ENCODE measurements at regions not wholly inside any gene's neighbourhood (a gene's known extent, or its start where the extent isn't known, plus 50 kb on each side); places are given as distances from the start of the nearest gene placed in this dataset.

GRCh38 chr3:22029480-22029879, 278.5 kb upstream of the ZNF385D start:
- H3K36me3 ChIP-seq (replicated peaks in 1 of 2; ENCODE audit: insufficient read depth in 1 of 2, low read depth in 2 of 2): no peaks in the 10 kb centered on the region
- DNase-seq: no peak
- no peaks in the 10 kb centered on the region for H3K4me1 ChIP-seq
- H3K4me3 ChIP-seq: no peak overlapping the region
- no peaks in the 10 kb centered on the region for H3K9me3 ChIP-seq
- H3K27me3 ChIP-seq: no peaks in the 10 kb centered on the region
- ATAC-seq: no peak
- no peak overlapping the region for H3K27ac ChIP-seq
- TF ChIP-seq CTCF (IDR thresholded peaks at IDR 0.05) (no peak), POLR2A (IDR thresholded peaks at IDR 0.05) (no peak)
- WGBS, 2 donors: 62 to 73% methylated on average over 4 of the region's 4 CpGs
- intact Hi-C loops (cut with DNase I): no loop called here

- intact Hi-C loops (cut with DNase I): no loop called here
- Histone ChIP-seq H3K27ac (no peak overlapping the region), H3K4me3 (no peak overlapping the region), H3K4me1 (no peaks in the 10 kb centered on the region), H3K27me3 (no peaks in the 10 kb centered on the region), H3K36me3 (replicated peaks in 1 of 2; ENCODE audit: insufficient read depth in 1 of 2, low read depth in 2 of 2) (no peaks in the 10 kb centered on the region), H3K9me3 (no peaks in the 10 kb centered on the region)
- no peak for TF ChIP-seq CTCF (IDR thresholded peaks at IDR 0.05)
- DNase-seq: no peak
- no peak for ATAC-seq
Measured at GRCh38 chr3:22039161-22039560, 288.2 kb upstream of the ZNF385D start.

GRCh38 chr3:22040150-22040549, 289.1 kb upstream of the ZNF385D start:
- 33 to 56% methylated on average over 1 of the region's 1 CpG for WGBS, 2 donors
- DNase-seq (no peak), ATAC-seq (no peak)
- TF ChIP-seq POLR2A (IDR thresholded peaks at IDR 0.05): no peak
- no peak for TF ChIP-seq CTCF (IDR thresholded peaks at IDR 0.05)
- Histone ChIP-seq H3K9me3 (no peaks in the 10 kb centered on the region), H3K4me1 (no peaks in the 10 kb centered on the region), H3K36me3 (replicated peaks in 1 of 2; ENCODE audit: insufficient read depth in 1 of 2, low read depth in 2 of 2) (no peaks in the 10 kb centered on the region), H3K27me3 (no peaks in the 10 kb centered on the region), H3K27ac (no peak overlapping the region), H3K4me3 (no peak overlapping the region)
- intact Hi-C loops (cut with DNase I): no loop called here

- no peaks in the 10 kb centered on the region for H3K36me3 ChIP-seq (replicated peaks in 1 of 2; ENCODE audit: insufficient read depth in 1 of 2, low read depth in 2 of 2)
- no peaks in the 10 kb centered on the region for H3K27me3 ChIP-seq
- DNase-seq: no peak
- H3K4me1 ChIP-seq: no peaks in the 10 kb centered on the region
- no peak overlapping the region for H3K27ac ChIP-seq
- TF ChIP-seq POLR2A (IDR thresholded peaks at IDR 0.05): no peak
- TF ChIP-seq CTCF (IDR thresholded peaks at IDR 0.05): no peak
- intact Hi-C loops (cut with DNase I): no loop called here
- no peak for ATAC-seq
- H3K4me3 ChIP-seq: no peak overlapping the region
- WGBS, 2 donors: 29% methylated on average over 1 of the region's 1 CpG
- H3K9me3 ChIP-seq: no peaks in the 10 kb centered on the region
Measured at GRCh38 chr3:22045882-22046281, 294.9 kb upstream of the ZNF385D start.

- WGBS, 2 donors: 71 to 84% methylated on average over 3 of the region's 3 CpGs
- H3K9me3 ChIP-seq: no peaks in the 10 kb centered on the region
- DNase-seq: no peak
- intact Hi-C loops (cut with DNase I): no loop called here
- no peaks in the 10 kb centered on the region for H3K36me3 ChIP-seq (replicated peaks in 1 of 2; ENCODE audit: insufficient read depth in 1 of 2, low read depth in 2 of 2)
- H3K4me3 ChIP-seq: no peak overlapping the region
- no peaks in the 10 kb centered on the region for H3K27me3 ChIP-seq
- no peaks in the 10 kb centered on the region for H3K4me1 ChIP-seq
- H3K27ac ChIP-seq: no peak overlapping the region
- no peak for TF ChIP-seq POLR2A (IDR thresholded peaks at IDR 0.05)
- TF ChIP-seq CTCF (IDR thresholded peaks at IDR 0.05): no peak
- ATAC-seq: no peak
Measured at GRCh38 chr3:22063500-22063899, 312.5 kb upstream of the ZNF385D start.
